ENCODE measurements at regions not wholly inside any gene's neighbourhood (a gene's known extent, or its start where the extent isn't known, plus 50 kb on each side); places are given as distances from the start of the nearest gene placed in this dataset.

GRCh38 chr17:45681706-45682105, 102.4 kb upstream of the CRHR1 start:
- Histone ChIP-seq H3K4me1 (ENCODE audit: insufficient read depth) (no peaks in the 10 kb centered on the region), H3K9me2 (replicated peaks; ENCODE audit: insufficient read depth) (no peaks in the 10 kb centered on the region), H3K4me3 (no peak overlapping the region), H3K36me3 (replicated peaks; ENCODE audit: insufficient read depth, low read depth) (no peaks in the 10 kb centered on the region), H2AFZ (no peak overlapping the region), H3K4me2 (no peak overlapping the region), H3K79me2 (no peaks in the 10 kb centered on the region), H3K27ac (no peak overlapping the region), H4K20me1 (ENCODE audit: insufficient read depth, poor library complexity, severe bottlenecking) (no peaks in the 10 kb centered on the region), H3K27me3 (peaks cover 3% of the 10 kb centered on the region), H3K9me3 (ENCODE audit: low read depth) (no peaks in the 10 kb centered on the region)
- TF ChIP-seq EZH2 (IDR thresholded peaks at IDR 0.05; ENCODE audit: borderline replicate concordance) (no peak), CTCF (IDR thresholded peaks at IDR 0.05; ENCODE audit: poor library complexity) (no peak), EZH2phosphoT487 (IDR thresholded peaks at IDR 0.05; ENCODE audit: low read depth, severe bottlenecking, unreplicated experiment) (no peak)
- DNase-seq (ENCODE audit: low spot score) = no peak
- 84% methylated on average over 9 of the region's 9 CpGs for WGBS (ENCODE audit: low lambda C conversion rate, missing lambda C conversion rate)

- H3K4me3 ChIP-seq = no peak overlapping the region
- H3K9me2 ChIP-seq (replicated peaks; ENCODE audit: insufficient read depth) = no peaks in the 10 kb centered on the region
- H2AFZ ChIP-seq = no peak overlapping the region
- H3K9me3 ChIP-seq (ENCODE audit: low read depth) = no peaks in the 10 kb centered on the region
- no peak for DNase-seq (ENCODE audit: low spot score)
- no peak overlapping the region for H3K27ac ChIP-seq
- no peak for TF ChIP-seq EZH2 (IDR thresholded peaks at IDR 0.05; ENCODE audit: borderline replicate concordance)
- 91% methylated on average over 4 of the region's 4 CpGs for WGBS (ENCODE audit: low lambda C conversion rate, missing lambda C conversion rate)
- no peaks in the 10 kb centered on the region for H3K79me2 ChIP-seq
- no peaks in the 10 kb centered on the region for H3K4me1 ChIP-seq (ENCODE audit: insufficient read depth)
- no peak overlapping the region for H3K4me2 ChIP-seq
- H4K20me1 ChIP-seq (ENCODE audit: insufficient read depth, poor library complexity, severe bottlenecking) = no peaks in the 10 kb centered on the region
- no peaks in the 10 kb centered on the region for H3K36me3 ChIP-seq (replicated peaks; ENCODE audit: insufficient read depth, low read depth)
- H3K27me3 ChIP-seq = peaks cover 27% of the 10 kb centered on the region
Observed at GRCh38 chr17:45686250-45686649, 97.9 kb upstream of the CRHR1 start.

- H3K4me1 ChIP-seq (ENCODE audit: insufficient read depth) = no peaks in the 10 kb centered on the region
- TF ChIP-seq EZH2 (IDR thresholded peaks at IDR 0.05; ENCODE audit: borderline replicate concordance) = no peak
- TF ChIP-seq EZH2phosphoT487 (IDR thresholded peaks at IDR 0.05; ENCODE audit: low read depth, severe bottlenecking, unreplicated experiment) = no peak
- no peak for TF ChIP-seq CTCF (IDR thresholded peaks at IDR 0.05; ENCODE audit: poor library complexity)
- H3K4me2 ChIP-seq = no peak overlapping the region
- no peak overlapping the region for H3K27ac ChIP-seq
- DNase-seq (ENCODE audit: low spot score) = no peak
- H3K9me3 ChIP-seq (ENCODE audit: low read depth) = no peaks in the 10 kb centered on the region
- 64% methylated on average over 2 of the region's 2 CpGs for WGBS (ENCODE audit: low lambda C conversion rate, missing lambda C conversion rate)
- no peak overlapping the region for H2AFZ ChIP-seq
- no peaks in the 10 kb centered on the region for H3K79me2 ChIP-seq
- peaks cover 26% of the 10 kb centered on the region for H3K27me3 ChIP-seq
- no peaks in the 10 kb centered on the region for H3K9me2 ChIP-seq (replicated peaks; ENCODE audit: insufficient read depth)
- no peaks in the 10 kb centered on the region for H3K36me3 ChIP-seq (replicated peaks; ENCODE audit: insufficient read depth, low read depth)
- H3K4me3 ChIP-seq = no peak overlapping the region
- H4K20me1 ChIP-seq (ENCODE audit: insufficient read depth, poor library complexity, severe bottlenecking) = no peaks in the 10 kb centered on the region
Observed at GRCh38 chr17:45687594-45687993, 96.5 kb upstream of the CRHR1 start.

- H3K36me3 ChIP-seq (replicated peaks; ENCODE audit: insufficient read depth, low read depth) = no peaks in the 10 kb centered on the region
- DNase-seq (ENCODE audit: low spot score) = no peak
- WGBS (ENCODE audit: low lambda C conversion rate, missing lambda C conversion rate) = 71% methylated on average over 10 of the region's 10 CpGs
- no peak for TF ChIP-seq EZH2phosphoT487 (IDR thresholded peaks at IDR 0.05; ENCODE audit: low read depth, severe bottlenecking, unreplicated experiment)
- TF ChIP-seq EZH2 (IDR thresholded peaks at IDR 0.05; ENCODE audit: borderline replicate concordance) = no peak
- no peak for TF ChIP-seq CTCF (IDR thresholded peaks at IDR 0.05; ENCODE audit: poor library complexity)
- no peak overlapping the region for H3K27ac ChIP-seq
- H3K27me3 ChIP-seq = peaks cover 26% of the 10 kb centered on the region
- H3K4me1 ChIP-seq (ENCODE audit: insufficient read depth) = no peaks in the 10 kb centered on the region
- H3K4me3 ChIP-seq = no peak overlapping the region
- no peak overlapping the region for H2AFZ ChIP-seq
- no peaks in the 10 kb centered on the region for H3K9me2 ChIP-seq (replicated peaks; ENCODE audit: insufficient read depth)
- H3K9me3 ChIP-seq (ENCODE audit: low read depth) = no peaks in the 10 kb centered on the region
- H3K4me2 ChIP-seq = no peak overlapping the region
- H4K20me1 ChIP-seq (ENCODE audit: insufficient read depth, poor library complexity, severe bottlenecking) = no peaks in the 10 kb centered on the region
- H3K79me2 ChIP-seq = no peaks in the 10 kb centered on the region
Observed at GRCh38 chr17:45688353-45688752, 95.8 kb upstream of the CRHR1 start.
